Lower leg skin (tissue), 3 donors: ENCODE measurements at regions not wholly inside any gene's neighbourhood (a gene's known extent, or its start where the extent isn't known, plus 50 kb on each side); places are given as distances from the start of the nearest gene placed in this dataset.

Source experiments
- CTCF ChIP-seq, 3 donors: fragments of 450-650 bp; IDR thresholded peaks; one replicate each; pipeline ENCODE4 v1.5.1; 2016; ENCODE audit warnings: antibody characterized with exemption in 3 of 3, mild to moderate bottlenecking in 3 of 3, moderate library complexity in 2 of 3
- POLR2A ChIP-seq, 2 donors: fragments of 450-650 bp; IDR thresholded peaks; one replicate each; pipeline ENCODE4 v1.6.1; 2016 to 2017; ENCODE audit warnings: antibody characterized with exemption in 2 of 2, mild to moderate bottlenecking in 1 of 2, moderate library complexity in 1 of 2

- TF ChIP-seq CTCF (IDR thresholded peaks at IDR 0.05) (no peak), POLR2A (IDR thresholded peaks at IDR 0.05) (no peak)
These were observed 474.2 kb upstream of the LRRTM1 start for GRCh38 chr2:80778704-80779103.
